ENCODE measurements at regions not wholly inside any gene's neighbourhood (a gene's known extent, or its start where the extent isn't known, plus 50 kb on each side); places are given as distances from the start of the nearest gene placed in this dataset.
"Not testable (repeated sequence)": the region's sequence is repeated elsewhere in the genome, so short reads cannot be mapped to it uniquely, and the experiment has no call there.

- DNase-seq, result no peak
Observed at GRCh38 chr10:53521046-53521445, 748.5 kb upstream of the MBL2 start.

- DNase-seq, result no peak
Observed at GRCh38 chr10:53508197-53508596, 735.6 kb upstream of the MBL2 start.

- not testable (repeated sequence) for DNase-seq
Observed at GRCh38 chr10:53504492-53504891, 731.9 kb upstream of the MBL2 start.

GRCh38 chr10:53491774-53492173, 719.2 kb upstream of the MBL2 start:
- DNase-seq, result no peak

- no peak for DNase-seq
Observed at GRCh38 chr10:53490553-53490952, 718.0 kb upstream of the MBL2 start.

GRCh38 chr10:53489335-53490182, 717.0 kb upstream of the MBL2 start:
- no peak for DNase-seq

- DNase-seq, result no peak
Observed at GRCh38 chr10:53487019-53487983, 714.7 kb upstream of the MBL2 start.

- not testable (repeated sequence) for DNase-seq
Observed at GRCh38 chr10:53485422-53485821, 712.8 kb upstream of the MBL2 start.

- no peak for DNase-seq
Observed at GRCh38 chr10:53479365-53479764, 706.8 kb upstream of the MBL2 start.

GRCh38 chr10:53477313-53477675, 704.7 kb upstream of the MBL2 start:
- no peak for DNase-seq

- DNase-seq, result no peak
Observed at GRCh38 chr10:53476650-53477312, 704.2 kb upstream of the MBL2 start.

GRCh38 chr10:53469383-53469782, 696.8 kb upstream of the MBL2 start:
- DNase-seq, result no peak

GRCh38 chr10:53463539-53463938, 691.0 kb upstream of the MBL2 start:
- DNase-seq, result no peak

- no peak for DNase-seq
Observed at GRCh38 chr10:53458007-53458406, 685.4 kb upstream of the MBL2 start.

GRCh38 chr10:53453196-53453595, 680.6 kb upstream of the MBL2 start:
- DNase-seq, result no peak

- DNase-seq, result no peak
Observed at GRCh38 chr10:53447576-53447975, 675.0 kb upstream of the MBL2 start.

GRCh38 chr10:53441843-53442242, 669.3 kb upstream of the MBL2 start:
- DNase-seq, result no peak

GRCh38 chr10:53440601-53441000, 668.0 kb upstream of the MBL2 start:
- no peak for DNase-seq

- DNase-seq, result not testable (repeated sequence)
Observed at GRCh38 chr10:53439075-53439474, 666.5 kb upstream of the MBL2 start.

GRCh38 chr10:53434413-53434812, 661.8 kb upstream of the MBL2 start:
- DNase-seq, result no peak

GRCh38 chr10:53432035-53432434, 659.5 kb upstream of the MBL2 start:
- no peak for DNase-seq

GRCh38 chr10:53430974-53431373, 658.4 kb upstream of the MBL2 start:
- no peak for DNase-seq

All from NCI-H2029 treated with DMSO at 0.1 percent for 48 hours (cell line).